Erythroblast (primary cell): ENCODE measurements at regions not wholly inside any gene's neighbourhood (a gene's known extent, or its start where the extent isn't known, plus 50 kb on each side); places are given as distances from the start of the nearest gene placed in this dataset.

Source experiments
- GATA1 ChIP-seq: IDR thresholded peaks from 2 replicates; pipeline ENCODE4 v1.6.1; 2011; ENCODE audit warnings: low read depth, mild to moderate bottlenecking, control low read depth, low read length, moderate library complexity
- POLR2A ChIP-seq: IDR thresholded peaks from 2 replicates; pipeline ENCODE4 v1.6.1; 2011; ENCODE audit warnings: mild to moderate bottlenecking, low read length

DNA sequence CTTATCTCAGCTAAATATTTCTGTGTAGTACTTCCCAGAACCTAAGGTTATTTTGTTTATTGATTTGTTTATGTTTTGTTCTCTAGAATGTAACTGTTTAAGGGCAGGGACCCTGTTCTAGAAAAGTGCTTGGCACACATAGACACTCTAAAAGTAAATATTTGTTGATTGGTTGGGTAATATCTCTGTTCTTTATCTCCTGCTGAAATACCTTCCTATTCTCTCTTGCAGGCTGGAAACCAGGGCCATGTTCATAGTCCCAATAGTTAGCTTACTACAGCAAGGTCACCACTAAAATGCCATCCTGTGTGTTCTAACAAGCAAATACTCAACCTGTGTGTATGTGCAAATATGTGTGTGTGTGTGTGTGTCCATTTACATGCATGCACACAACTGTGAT lies 375.6 kb upstream of the MEIS1 start:
- TF ChIP-seq POLR2A (no peak), GATA1 (no peak)
